SH-SY5Y (cell line): ENCODE measurements at regions not wholly inside any gene's neighbourhood (a gene's known extent, or its start where the extent isn't known, plus 50 kb on each side); places are given as distances from the start of the nearest gene placed in this dataset.

ENCODE experiments used
- GATA2 ChIP-seq: IDR thresholded peaks from 2 replicates; pipeline ENCODE4 v1.6.1; 2011; ENCODE audit warnings: mild to moderate bottlenecking, low read depth, low read length
- GATA3 ChIP-seq: IDR thresholded peaks from 2 replicates; pipeline ENCODE4 v1.6.1; 2011; ENCODE audit warnings: low read depth, mild to moderate bottlenecking, low read length, moderate library complexity

DNA sequence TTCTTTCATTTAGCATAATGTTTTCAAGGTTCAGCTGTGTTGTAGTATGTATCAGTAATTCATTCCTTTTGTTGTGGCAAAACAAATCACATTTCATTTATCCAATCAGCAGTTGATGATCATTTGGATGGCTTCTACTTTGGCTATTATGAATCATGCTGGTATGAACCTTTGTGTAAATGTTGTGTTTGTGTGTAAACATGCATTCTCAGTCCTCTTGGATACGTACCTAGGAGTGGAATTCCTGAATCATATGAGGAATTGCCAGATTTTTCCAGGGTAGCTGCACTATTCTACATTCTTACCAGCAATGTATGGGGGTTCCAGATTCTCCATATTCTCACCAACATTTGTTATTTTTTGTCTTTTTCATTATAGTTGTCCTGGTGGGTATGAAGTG is 578.5 kb upstream of the MKI67 start:
- TF ChIP-seq GATA2 (no peak), GATA3 (no peak)
